HG02885 (cell line): ENCODE measurements at regions not wholly inside any gene's neighbourhood (a gene's known extent, or its start where the extent isn't known, plus 50 kb on each side); places are given as distances from the start of the nearest gene placed in this dataset.

Source experiments
- ATAC-seq: cut with Tn5 transposase; IDR thresholded peaks from one replicate; pipeline ENCODE4 v1.9.1; 2021; ENCODE audit warnings: mild to moderate bottlenecking; ENCODE audit not compliant: unreplicated experiment, poor library complexity

DNA sequence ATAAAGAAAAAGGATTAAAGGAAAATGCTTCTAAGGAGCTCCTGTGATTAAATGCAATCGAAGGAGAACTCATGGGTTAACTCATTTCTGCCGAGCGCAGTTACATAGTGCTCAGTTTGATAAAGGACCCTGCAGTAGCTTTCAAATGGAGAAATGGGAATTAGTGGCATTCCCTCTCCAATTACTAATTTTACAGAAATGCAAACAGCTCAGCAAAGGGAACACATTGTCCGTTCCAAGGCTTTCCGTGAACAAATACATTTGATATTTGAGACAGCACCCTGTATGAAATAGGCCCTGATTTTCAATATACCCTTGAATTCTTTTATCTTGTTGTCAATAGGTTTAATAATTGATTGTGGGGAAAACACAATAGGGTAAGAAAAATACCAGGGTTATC lies 375.9 kb upstream of the TSHZ2 start:
- ATAC-seq = no peak

DNA sequence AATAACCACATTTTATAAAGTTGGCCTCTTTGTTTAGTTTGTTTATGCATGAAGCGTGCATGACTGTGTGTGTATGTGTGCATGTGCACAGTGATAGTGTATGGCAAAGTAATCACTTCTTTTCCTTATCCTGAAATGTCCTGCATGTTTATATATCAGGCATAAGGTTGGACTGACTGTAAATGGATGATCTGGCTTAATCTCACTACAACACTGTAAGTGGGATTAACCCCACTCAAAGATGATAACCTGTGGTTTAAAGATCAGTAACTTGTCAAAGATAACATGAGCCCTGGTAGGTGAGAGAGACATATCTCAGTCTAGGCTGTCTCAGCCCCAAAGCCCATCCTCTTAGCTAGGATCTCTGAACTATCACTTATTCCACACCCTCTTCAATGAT lies 376.6 kb upstream of the TSHZ2 start:
- ATAC-seq = no peak

DNA sequence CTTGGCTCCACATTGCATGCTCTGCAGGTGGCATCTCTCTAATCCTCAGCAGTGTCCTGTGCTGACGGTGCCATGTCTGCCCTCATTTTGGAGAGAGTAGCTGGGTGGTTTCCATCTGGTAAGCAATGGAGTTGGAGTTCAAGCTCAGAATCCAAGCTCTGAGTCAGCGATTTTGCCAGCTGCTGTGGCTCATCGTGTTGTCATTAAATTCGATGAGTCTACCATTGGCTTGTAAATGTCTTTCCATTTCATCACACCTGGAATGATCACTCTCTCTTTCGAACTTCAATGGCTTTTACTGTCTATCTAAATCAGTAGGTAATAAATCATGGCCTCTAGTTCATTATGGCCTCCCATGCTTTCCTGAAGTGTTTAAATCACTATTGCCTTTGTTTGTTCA lies 378.5 kb upstream of the TSHZ2 start:
- ATAC-seq = no peak

- ATAC-seq = no peak
Observed at GRCh38 chr20:52592567-52592966, 379.6 kb upstream of the TSHZ2 start.

DNA sequence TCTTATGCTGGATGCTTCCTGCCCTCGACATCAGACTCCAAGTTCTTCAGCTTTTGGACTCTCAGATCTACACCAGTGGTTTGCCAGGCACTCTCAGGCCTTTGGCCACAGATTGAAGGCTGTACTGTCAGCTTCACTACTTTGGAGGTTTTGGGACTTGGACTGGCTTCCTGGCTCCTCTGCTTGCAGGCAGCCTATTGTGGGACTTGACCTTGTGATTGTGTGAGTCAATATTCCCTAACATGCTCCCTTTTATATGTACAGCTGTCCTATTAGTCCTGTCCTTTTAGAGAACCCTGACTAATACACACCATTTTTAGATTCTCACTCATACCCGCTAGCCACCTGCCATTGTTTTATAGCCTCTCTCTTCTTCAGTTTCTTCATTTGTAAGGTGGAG lies 382.1 kb upstream of the TSHZ2 start:
- ATAC-seq = no peak

- no peak for ATAC-seq
Observed at GRCh38 chr20:52589251-52589812, 382.8 kb upstream of the TSHZ2 start.

DNA sequence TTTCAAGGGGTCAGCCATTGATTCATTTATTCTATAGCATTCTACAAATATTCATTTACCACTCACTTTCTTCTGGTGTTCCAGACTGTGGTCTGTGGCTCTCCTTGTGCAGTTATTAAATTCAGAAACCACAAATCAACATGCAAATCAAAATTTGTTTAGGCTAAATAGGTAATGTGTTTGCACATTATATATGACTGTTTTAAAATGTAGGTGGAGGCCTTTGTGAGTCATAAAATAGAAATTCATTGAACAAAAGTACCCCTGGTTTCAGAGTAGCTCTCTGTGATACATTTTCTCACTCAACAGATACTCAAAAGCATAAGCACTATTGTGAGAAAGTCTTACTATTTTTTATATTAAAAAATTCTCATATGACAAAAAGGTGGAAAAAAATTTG lies 385.5 kb upstream of the TSHZ2 start:
- no peak for ATAC-seq

- no peak for ATAC-seq
Observed at GRCh38 chr20:52585333-52585732, 386.8 kb upstream of the TSHZ2 start.

- no peak for ATAC-seq
Observed at GRCh38 chr20:52578559-52578958, 387.0 kb upstream of the ZFP64 start.

- no peak for ATAC-seq
Observed at GRCh38 chr20:52577696-52578095, 386.1 kb upstream of the ZFP64 start.

- no peak for ATAC-seq
Observed at GRCh38 chr20:52572687-52573086, 381.1 kb upstream of the ZFP64 start.

GRCh38 chr20:52569201-52569600 lies 377.6 kb upstream of the ZFP64 start:
- ATAC-seq = no peak

- ATAC-seq = no peak
Observed at GRCh38 chr20:52565614-52566013, 374.0 kb upstream of the ZFP64 start.

DNA sequence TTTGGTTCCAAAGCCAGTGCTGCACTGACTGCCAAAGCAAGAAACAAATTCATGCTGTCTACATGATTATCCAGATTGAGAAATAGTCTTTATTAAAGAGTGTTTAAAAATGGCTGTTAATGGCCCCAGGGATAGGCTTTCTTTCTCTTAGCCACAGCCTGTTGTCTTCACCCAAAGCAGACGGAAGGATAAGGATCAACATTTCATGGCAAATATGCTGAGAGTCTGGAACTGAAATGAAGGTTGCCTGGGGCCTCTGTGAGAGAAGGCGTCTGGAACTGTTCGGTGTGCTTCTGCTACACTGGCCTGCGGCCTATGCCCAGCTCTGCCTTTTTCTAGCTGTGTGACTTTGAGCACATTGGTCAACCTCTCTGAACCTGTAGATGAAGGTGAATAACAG lies 373.0 kb upstream of the ZFP64 start:
- no peak for ATAC-seq

DNA sequence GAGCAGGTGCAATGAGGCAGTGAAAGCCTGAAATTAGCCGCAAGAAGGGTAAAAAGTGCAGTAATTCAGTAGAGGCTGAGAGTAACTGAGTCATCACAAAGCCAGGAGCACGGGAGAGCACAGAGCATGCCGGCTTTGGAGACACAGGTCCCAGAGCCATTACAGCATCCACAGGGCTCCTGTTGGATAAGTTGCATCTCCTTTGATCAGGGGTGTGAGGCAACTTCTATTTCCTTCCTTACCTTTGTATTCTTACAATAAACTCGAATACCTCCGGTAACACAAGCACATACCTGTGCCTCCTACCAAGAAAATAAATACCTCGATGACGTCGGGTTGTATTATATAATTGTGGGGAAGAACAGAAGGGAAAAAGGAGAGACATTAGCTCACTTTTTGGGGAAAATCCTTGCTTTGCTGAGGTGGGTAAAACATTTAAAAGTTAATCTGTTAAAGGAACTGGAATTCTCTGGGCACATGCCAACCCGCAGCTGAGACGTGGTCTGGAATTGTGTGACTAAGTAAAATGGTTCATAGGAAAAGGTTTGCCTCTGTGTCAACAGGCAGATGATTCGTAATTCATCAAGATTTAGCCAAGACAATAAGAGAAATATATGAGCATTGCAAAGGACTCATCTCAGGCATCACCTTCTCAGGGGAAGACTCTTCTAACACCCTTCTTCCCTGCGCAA lies 360.7 kb upstream of the ZFP64 start:
- no peak for ATAC-seq

DNA sequence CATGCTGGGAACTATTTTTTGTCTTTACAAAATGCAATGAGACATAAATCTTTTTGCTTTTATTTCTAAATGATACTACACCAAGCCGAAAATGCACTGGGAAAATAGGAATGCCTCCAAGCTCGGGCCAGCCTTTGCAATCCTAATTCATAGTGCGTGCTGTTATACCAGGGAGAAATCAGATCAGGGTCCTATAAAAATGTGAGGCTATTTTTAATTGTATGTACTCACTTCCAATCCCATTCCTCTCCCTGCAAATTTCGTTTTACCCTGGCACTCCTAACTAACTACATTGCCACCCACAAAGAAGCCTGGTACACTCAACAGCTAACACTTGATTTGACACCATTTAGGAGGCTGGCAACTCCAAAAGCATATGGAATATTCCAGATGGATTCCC lies 350.6 kb upstream of the ZFP64 start:
- no peak for ATAC-seq

- ATAC-seq = no peak
Observed at GRCh38 chr20:52540509-52540908, 348.9 kb upstream of the ZFP64 start.

- ATAC-seq = no peak
Observed at GRCh38 chr20:52539891-52540290, 348.3 kb upstream of the ZFP64 start.

DNA sequence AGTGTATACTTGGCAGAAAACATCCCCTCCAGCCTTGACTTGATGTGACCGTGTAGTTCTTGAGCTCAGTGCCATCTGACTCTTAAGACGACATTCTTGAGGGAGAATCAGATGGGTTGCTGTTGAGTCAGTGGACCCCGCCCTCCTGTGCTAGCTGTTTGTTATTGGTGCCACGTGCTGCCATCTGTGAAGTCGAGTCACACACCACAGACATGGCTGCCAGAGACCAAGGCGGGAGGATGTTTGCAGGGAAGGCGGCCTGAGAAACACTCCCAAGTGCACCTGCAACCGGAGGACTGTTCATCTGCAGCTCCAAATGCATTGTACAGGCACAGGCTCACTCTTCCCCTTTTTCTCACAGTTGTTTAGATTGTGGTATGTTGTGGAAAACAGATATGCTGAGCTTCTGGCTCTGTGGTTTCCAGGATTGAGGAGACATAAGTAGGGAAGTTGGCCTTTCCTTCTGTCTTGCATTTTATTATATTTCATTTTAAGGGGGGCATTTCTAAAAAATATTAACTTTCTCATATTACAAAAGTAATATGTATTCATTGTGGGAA lies 345.3 kb upstream of the ZFP64 start:
- ATAC-seq = no peak

- ATAC-seq = no peak
Observed at GRCh38 chr20:52536040-52536439, 344.5 kb upstream of the ZFP64 start.

DNA sequence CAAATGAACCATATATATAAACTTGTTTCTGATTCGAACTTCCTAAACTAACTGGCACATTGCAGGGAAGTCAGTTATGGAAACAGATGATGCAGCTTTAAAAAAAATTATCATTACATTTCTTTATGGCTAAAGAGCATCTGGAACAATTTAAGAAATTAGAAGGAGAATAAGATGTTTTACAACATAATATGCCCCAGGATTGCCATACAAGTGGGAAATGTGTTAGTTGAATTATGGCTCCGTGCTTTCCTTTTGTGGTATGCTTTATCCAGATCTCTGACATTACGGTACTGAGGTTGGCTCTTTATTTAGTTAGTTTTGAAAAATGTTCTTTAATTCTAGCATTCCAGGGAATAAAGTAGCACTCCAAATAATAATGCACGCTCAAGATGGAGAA lies 343.0 kb upstream of the ZFP64 start:
- no peak for ATAC-seq

DNA sequence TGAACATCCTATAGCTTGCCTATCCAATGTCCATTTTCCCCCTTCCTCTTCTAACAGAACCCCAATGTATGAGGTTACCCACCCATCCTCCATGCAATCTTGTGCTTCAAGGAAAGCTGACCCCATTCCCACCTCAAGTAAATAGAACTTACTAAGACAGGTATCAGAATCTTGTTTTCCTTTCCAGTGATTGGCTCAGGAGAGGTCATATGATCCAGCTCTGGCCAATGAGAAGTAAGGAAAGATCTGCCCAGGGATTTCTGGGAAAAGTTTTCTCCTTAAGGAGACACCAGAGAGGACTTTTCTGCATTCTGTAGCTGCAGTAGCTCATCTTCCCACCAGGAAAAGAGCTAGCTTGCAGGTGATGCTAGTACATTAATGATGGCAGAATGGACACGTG lies 341.8 kb upstream of the ZFP64 start:
- no peak for ATAC-seq
